ENCODE measurements at regions not wholly inside any gene's neighbourhood (a gene's known extent, or its start where the extent isn't known, plus 50 kb on each side); places are given as distances from the start of the nearest gene placed in this dataset.

DNA sequence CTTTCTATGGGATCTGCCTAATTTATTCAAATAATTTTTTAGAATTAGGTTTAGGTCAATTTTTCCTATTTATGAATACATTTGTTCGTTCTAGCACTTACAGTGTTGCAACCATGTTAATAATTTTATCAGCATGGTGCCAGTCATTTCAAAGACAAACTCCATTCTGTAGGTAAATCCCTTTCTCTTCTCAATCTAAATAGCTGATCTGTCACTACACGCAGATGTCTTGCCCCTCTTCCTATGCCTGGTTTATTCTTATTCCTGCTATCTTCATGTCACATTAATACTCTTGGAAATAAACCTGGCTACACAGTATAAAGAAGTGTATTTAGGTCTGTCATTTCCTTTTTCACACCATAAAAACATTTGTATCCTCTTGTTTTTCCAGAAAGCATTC is 1172.4 kb downstream of the BRINP3 start:
- no peaks in the 10 kb centered on the region for H3K4me1 ChIP-seq (ENCODE audit: low read length)
- no peak overlapping the region for H2AFZ ChIP-seq (ENCODE audit: low read length)
- no peaks in the 10 kb centered on the region for H3K9me2 ChIP-seq (replicated peaks; ENCODE audit: insufficient read depth, low read length)
- TF ChIP-seq, protein P1, sequence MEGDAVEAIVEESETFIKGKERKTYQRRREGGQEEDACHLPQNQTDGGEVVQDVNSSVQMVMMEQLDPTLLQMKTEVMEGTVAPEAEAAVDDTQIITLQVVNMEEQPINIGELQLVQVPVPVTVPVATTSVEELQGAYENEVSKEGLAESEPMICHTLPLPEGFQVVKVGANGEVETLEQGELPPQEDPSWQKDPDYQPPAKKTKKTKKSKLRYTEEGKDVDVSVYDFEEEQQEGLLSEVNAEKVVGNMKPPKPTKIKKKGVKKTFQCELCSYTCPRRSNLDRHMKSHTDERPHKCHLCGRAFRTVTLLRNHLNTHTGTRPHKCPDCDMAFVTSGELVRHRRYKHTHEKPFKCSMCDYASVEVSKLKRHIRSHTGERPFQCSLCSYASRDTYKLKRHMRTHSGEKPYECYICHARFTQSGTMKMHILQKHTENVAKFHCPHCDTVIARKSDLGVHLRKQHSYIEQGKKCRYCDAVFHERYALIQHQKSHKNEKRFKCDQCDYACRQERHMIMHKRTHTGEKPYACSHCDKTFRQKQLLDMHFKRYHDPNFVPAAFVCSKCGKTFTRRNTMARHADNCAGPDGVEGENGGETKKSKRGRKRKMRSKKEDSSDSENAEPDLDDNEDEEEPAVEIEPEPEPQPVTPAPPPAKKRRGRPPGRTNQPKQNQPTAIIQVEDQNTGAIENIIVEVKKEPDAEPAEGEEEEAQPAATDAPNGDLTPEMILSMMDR (IDR thresholded peaks at IDR 0.05; ENCODE audit: low read length): no peak
- no peak for TF ChIP-seq EZH2phosphoT487 (IDR thresholded peaks at IDR 0.05; ENCODE audit: low read length)
- no peaks in the 10 kb centered on the region for H3F3A ChIP-seq (ENCODE audit: insufficient read depth, low read length)
- H4K20me1 ChIP-seq (ENCODE audit: insufficient read depth, low read length): no peaks in the 10 kb centered on the region
- no peak overlapping the region for H3K4me2 ChIP-seq (ENCODE audit: low read depth, low read length)
- no peak overlapping the region for H3K27ac ChIP-seq (ENCODE audit: low read length)
- H3K36me3 ChIP-seq (replicated peaks; ENCODE audit: insufficient read depth, low read length): no peaks in the 10 kb centered on the region
- no peak overlapping the region for H3K9ac ChIP-seq (ENCODE audit: low read length)
- H3K9me3 ChIP-seq (replicated peaks; ENCODE audit: insufficient read depth, low read length): no peaks in the 10 kb centered on the region
- H3K4me3 ChIP-seq (ENCODE audit: low read length): no peak overlapping the region
- no peak for DNase-seq
- no peaks in the 10 kb centered on the region for H3K27me3 ChIP-seq (replicated peaks; ENCODE audit: insufficient read depth, low read length)
- H3K79me2 ChIP-seq (ENCODE audit: low read length): no peaks in the 10 kb centered on the region

GRCh38 chr1:189311915-189312314 is 1165.7 kb downstream of the BRINP3 start:
- Histone ChIP-seq H3K27ac (ENCODE audit: low read length) (no peak overlapping the region), H2AFZ (ENCODE audit: low read length) (no peak overlapping the region), H3F3A (ENCODE audit: insufficient read depth, low read length) (no peaks in the 10 kb centered on the region), H3K9me2 (replicated peaks; ENCODE audit: insufficient read depth, low read length) (no peaks in the 10 kb centered on the region), H3K36me3 (replicated peaks; ENCODE audit: insufficient read depth, low read length) (no peaks in the 10 kb centered on the region), H4K20me1 (ENCODE audit: insufficient read depth, low read length) (no peaks in the 10 kb centered on the region), H3K9me3 (replicated peaks; ENCODE audit: insufficient read depth, low read length) (no peaks in the 10 kb centered on the region), H3K4me2 (ENCODE audit: low read depth, low read length) (no peak overlapping the region), H3K4me3 (ENCODE audit: low read length) (no peak overlapping the region), H3K9ac (ENCODE audit: low read length) (no peak overlapping the region), H3K4me1 (ENCODE audit: low read length) (no peaks in the 10 kb centered on the region), H3K79me2 (ENCODE audit: low read length) (no peaks in the 10 kb centered on the region), H3K27me3 (replicated peaks; ENCODE audit: insufficient read depth, low read length) (no peaks in the 10 kb centered on the region)
- no peak for DNase-seq
- TF ChIP-seq, protein P1 (IDR thresholded peaks at IDR 0.05; ENCODE audit: low read length): no peak
- TF ChIP-seq EZH2 (optimal IDR thresholded peaks at IDR 0.05; ENCODE audit: low read depth, low read length): no peak
- no peak for TF ChIP-seq EZH2phosphoT487 (IDR thresholded peaks at IDR 0.05; ENCODE audit: low read length)

GRCh38 chr1:189312499-189312898 is 1165.2 kb downstream of the BRINP3 start:
- no peak overlapping the region for H3K4me3 ChIP-seq (ENCODE audit: low read length)
- no peak overlapping the region for H3K4me2 ChIP-seq (ENCODE audit: low read depth, low read length)
- no peaks in the 10 kb centered on the region for H3K4me1 ChIP-seq (ENCODE audit: low read length)
- H3K9me3 ChIP-seq (replicated peaks; ENCODE audit: insufficient read depth, low read length): no peaks in the 10 kb centered on the region
- no peaks in the 10 kb centered on the region for H3F3A ChIP-seq (ENCODE audit: insufficient read depth, low read length)
- H2AFZ ChIP-seq (ENCODE audit: low read length): no peak overlapping the region
- no peaks in the 10 kb centered on the region for H3K9me2 ChIP-seq (replicated peaks; ENCODE audit: insufficient read depth, low read length)
- H3K27ac ChIP-seq (ENCODE audit: low read length): no peak overlapping the region
- H3K79me2 ChIP-seq (ENCODE audit: low read length): no peaks in the 10 kb centered on the region
- no peaks in the 10 kb centered on the region for H3K27me3 ChIP-seq (replicated peaks; ENCODE audit: insufficient read depth, low read length)
- H3K9ac ChIP-seq (ENCODE audit: low read length): no peak overlapping the region
- no peak for DNase-seq
- no peaks in the 10 kb centered on the region for H4K20me1 ChIP-seq (ENCODE audit: insufficient read depth, low read length)
- TF ChIP-seq, protein P1 (IDR thresholded peaks at IDR 0.05; ENCODE audit: low read length): no peak
- no peak for TF ChIP-seq EZH2phosphoT487 (IDR thresholded peaks at IDR 0.05; ENCODE audit: low read length)
- TF ChIP-seq EZH2 (optimal IDR thresholded peaks at IDR 0.05; ENCODE audit: low read depth, low read length): no peak
- no peaks in the 10 kb centered on the region for H3K36me3 ChIP-seq (replicated peaks; ENCODE audit: insufficient read depth, low read length)

Measured in MM.1S (cell line).